ENCODE measurements at regions not wholly inside any gene's neighbourhood (a gene's known extent, or its start where the extent isn't known, plus 50 kb on each side); places are given as distances from the start of the nearest gene placed in this dataset.

GRCh38 chr5:147084702-147085101 is 150.1 kb upstream of the STK32A start:
- FAIRE-seq, result no peak

More at GRCh38 chr5:147084702-147085101, 150.1 kb upstream of the STK32A start:
- ChIA-PET CTCF (interaction anchor here (1.3 to 1.5 kb wide), 2 partner anchors 543 to 738 kb away, joined by 3 read pairs; no protein-coding TSS in a partner anchor), POLR2A (no interaction called here)
- H4K20me1 ChIP-seq (replicated peaks; ENCODE audit: control insufficient read depth, extremely low read depth, insufficient read depth, low read length), result no peaks in the 10 kb centered on the region
- H3K9ac ChIP-seq (replicated peaks; ENCODE audit: extremely low read depth, insufficient read depth, low read length), result no peak overlapping the region
- no peak for DNase-seq (ENCODE audit: low read depth, low spot score)
- H3K9me3 ChIP-seq (replicated peaks; ENCODE audit: control insufficient read depth, insufficient read depth, low read length), result no peaks in the 10 kb centered on the region
- no peaks in the 10 kb centered on the region for H3K4me1 ChIP-seq (ENCODE audit: control insufficient read depth, extremely low read depth, insufficient read depth, low read length)
- H3K27ac ChIP-seq (ENCODE audit: insufficient read depth, low read depth, low read length), result no peak overlapping the region
- TF ChIP-seq JUN (IDR thresholded peaks at IDR 0.05; ENCODE audit: borderline replicate concordance, insufficient read depth, insufficient read length, low read depth) (no peak), MAX (IDR thresholded peaks at IDR 0.05; ENCODE audit: insufficient read depth, insufficient read length) (no peak), MYC (IDR thresholded peaks at IDR 0.05; ENCODE audit: low read depth, low read length) (no peak), EZH2 (IDR thresholded peaks at IDR 0.05; ENCODE audit: borderline replicate concordance, low read depth, low read length, severe bottlenecking) (no peak), FOS (IDR thresholded peaks at IDR 0.05; ENCODE audit: borderline replicate concordance, insufficient read depth, low read length) (no peak), GATA2 (IDR thresholded peaks at IDR 0.05; ENCODE audit: insufficient read depth, insufficient read length, low read depth, low read length) (no peak), POLR2A (IDR thresholded peaks at IDR 0.05; ENCODE audit: low read depth, low read length) (no peak), POLR2AphosphoS5 (IDR thresholded peaks at IDR 0.05; ENCODE audit: insufficient read depth, low read depth, low read length) (no peak)
- TF ChIP-seq, protein P1, sequence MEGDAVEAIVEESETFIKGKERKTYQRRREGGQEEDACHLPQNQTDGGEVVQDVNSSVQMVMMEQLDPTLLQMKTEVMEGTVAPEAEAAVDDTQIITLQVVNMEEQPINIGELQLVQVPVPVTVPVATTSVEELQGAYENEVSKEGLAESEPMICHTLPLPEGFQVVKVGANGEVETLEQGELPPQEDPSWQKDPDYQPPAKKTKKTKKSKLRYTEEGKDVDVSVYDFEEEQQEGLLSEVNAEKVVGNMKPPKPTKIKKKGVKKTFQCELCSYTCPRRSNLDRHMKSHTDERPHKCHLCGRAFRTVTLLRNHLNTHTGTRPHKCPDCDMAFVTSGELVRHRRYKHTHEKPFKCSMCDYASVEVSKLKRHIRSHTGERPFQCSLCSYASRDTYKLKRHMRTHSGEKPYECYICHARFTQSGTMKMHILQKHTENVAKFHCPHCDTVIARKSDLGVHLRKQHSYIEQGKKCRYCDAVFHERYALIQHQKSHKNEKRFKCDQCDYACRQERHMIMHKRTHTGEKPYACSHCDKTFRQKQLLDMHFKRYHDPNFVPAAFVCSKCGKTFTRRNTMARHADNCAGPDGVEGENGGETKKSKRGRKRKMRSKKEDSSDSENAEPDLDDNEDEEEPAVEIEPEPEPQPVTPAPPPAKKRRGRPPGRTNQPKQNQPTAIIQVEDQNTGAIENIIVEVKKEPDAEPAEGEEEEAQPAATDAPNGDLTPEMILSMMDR (IDR thresholded peaks at IDR 0.05; ENCODE audit: extremely low read depth in 1 of 2, insufficient read depth in 1 of 2, low read depth in 1 of 2, low read length in 2 of 2), result no peak
- H3K79me2 ChIP-seq (ENCODE audit: control insufficient read depth, insufficient read depth, low read length), result no peaks in the 10 kb centered on the region
- no peaks in the 10 kb centered on the region for H3K27me3 ChIP-seq (ENCODE audit: control insufficient read depth in 2 of 2, insufficient read depth in 2 of 2, low read length in 2 of 2)
- dilution Hi-C loops (cut with MboI; ENCODE audit: extremely low pct_ligation_motif_present, low sequenced_read_pairs), result no loop called here
- intact Hi-C loops (cut with micrococcal nuclease), result no loop called here
- H3K4me2 ChIP-seq (ENCODE audit: insufficient read depth, low read length), result no peak overlapping the region
- no peaks in the 10 kb centered on the region for H3K9me1 ChIP-seq (replicated peaks; ENCODE audit: control insufficient read depth, extremely low read depth, insufficient read depth, low read length)
- no peak overlapping the region for H3K4me3 ChIP-seq (replicated peaks in 1 of 3; ENCODE audit: insufficient read depth in 1 of 3, low read depth in 1 of 3, low read length in 3 of 3)
- H3K36me3 ChIP-seq (ENCODE audit: control insufficient read depth in 2 of 2, extremely low read depth in 1 of 2, insufficient read depth in 2 of 2, low read length in 2 of 2), result no peaks in the 10 kb centered on the region
- H2AFZ ChIP-seq (ENCODE audit: low read depth, low read length), result no peak overlapping the region
- BruUV-seq (replicated peaks), result no TSS peak

All from endothelial cell of umbilical vein (primary cell).